GM21367 (cell line): ENCODE measurements at regions not wholly inside any gene's neighbourhood (a gene's known extent, or its start where the extent isn't known, plus 50 kb on each side); places are given as distances from the start of the nearest gene placed in this dataset.

ENCODE experiments used
- ATAC-seq: cut with Tn5 transposase; IDR thresholded peaks from one replicate; pipeline ENCODE4 v1.9.1; 2021; ENCODE audit not compliant: unreplicated experiment

GRCh38 chr12:25058012-25058411 is 109.1 kb upstream of the BCAT1 start:
- no peak for ATAC-seq

- ATAC-seq: no peak
Observed at GRCh38 chr12:25056486-25057130, 107.7 kb upstream of the BCAT1 start.

- no peak for ATAC-seq
Observed at GRCh38 chr12:25056011-25056410, 107.1 kb upstream of the BCAT1 start.

- ATAC-seq: no peak
Observed at GRCh38 chr12:25054783-25055144, 105.9 kb upstream of the BCAT1 start.

GRCh38 chr12:25054076-25054782 is 105.3 kb upstream of the BCAT1 start:
- ATAC-seq: no peak

- no peak for ATAC-seq
Observed at GRCh38 chr12:25052914-25053211, 104.0 kb upstream of the BCAT1 start.

GRCh38 chr12:25052196-25052913 is 103.5 kb upstream of the BCAT1 start:
- ATAC-seq: peak; percentile 72

- peak; percentile 49 for ATAC-seq
Observed at GRCh38 chr12:25051656-25052195, 102.8 kb upstream of the BCAT1 start.

- no peak for ATAC-seq
Observed at GRCh38 chr12:25051171-25051570, 102.3 kb upstream of the BCAT1 start.

GRCh38 chr12:25045869-25046268 is 97.0 kb upstream of the BCAT1 start:
- no peak for ATAC-seq

- no peak for ATAC-seq
Observed at GRCh38 chr12:25041006-25041741, 92.3 kb upstream of the BCAT1 start.

GRCh38 chr12:25040593-25040992 is 91.7 kb upstream of the BCAT1 start:
- ATAC-seq: no peak

- no peak for ATAC-seq
Observed at GRCh38 chr12:25034676-25035075, 85.8 kb upstream of the BCAT1 start.

GRCh38 chr12:25025951-25026490 is 77.1 kb upstream of the BCAT1 start:
- no peak for ATAC-seq

- ATAC-seq: no peak
Observed at GRCh38 chr12:25025260-25025659, 76.4 kb upstream of the BCAT1 start.

GRCh38 chr12:25023808-25024207 is 74.9 kb upstream of the BCAT1 start:
- no peak for ATAC-seq

GRCh38 chr12:25020621-25021243 is 71.8 kb upstream of the BCAT1 start:
- peak; percentile 88 for ATAC-seq

GRCh38 chr12:25018146-25018545 is 69.2 kb upstream of the BCAT1 start:
- no peak for ATAC-seq

GRCh38 chr12:25017336-25017735 is 68.4 kb upstream of the BCAT1 start:
- no peak for ATAC-seq

- no peak for ATAC-seq
Observed at GRCh38 chr12:25014961-25015360, 66.1 kb upstream of the BCAT1 start.

GRCh38 chr12:25013061-25013460 is 64.2 kb upstream of the BCAT1 start:
- no peak for ATAC-seq
